ENCODE measurements at regions not wholly inside any gene's neighbourhood (a gene's known extent, or its start where the extent isn't known, plus 50 kb on each side); places are given as distances from the start of the nearest gene placed in this dataset.

DNA sequence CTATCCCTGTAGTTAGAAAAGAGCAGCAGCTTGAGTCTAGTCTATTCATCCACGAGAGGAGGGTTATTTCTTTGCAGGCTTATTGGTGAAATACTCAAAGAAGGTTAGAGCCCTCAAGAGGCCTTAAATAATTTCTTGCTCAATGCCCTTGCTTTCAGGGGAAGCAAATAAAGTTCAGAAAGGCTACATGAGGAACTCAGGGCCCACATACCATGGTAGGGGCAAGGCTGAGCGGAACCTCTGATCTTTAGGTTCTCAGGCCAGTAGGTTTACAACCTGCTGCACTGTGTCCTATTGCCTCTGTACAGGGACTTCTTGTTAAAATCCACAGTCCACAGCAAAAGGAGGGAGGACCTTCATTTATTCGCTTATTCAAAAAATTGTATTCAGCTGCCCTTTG, 101.7 kb downstream of the ADAMTS15 start:
- TF ChIP-seq, protein P1, sequence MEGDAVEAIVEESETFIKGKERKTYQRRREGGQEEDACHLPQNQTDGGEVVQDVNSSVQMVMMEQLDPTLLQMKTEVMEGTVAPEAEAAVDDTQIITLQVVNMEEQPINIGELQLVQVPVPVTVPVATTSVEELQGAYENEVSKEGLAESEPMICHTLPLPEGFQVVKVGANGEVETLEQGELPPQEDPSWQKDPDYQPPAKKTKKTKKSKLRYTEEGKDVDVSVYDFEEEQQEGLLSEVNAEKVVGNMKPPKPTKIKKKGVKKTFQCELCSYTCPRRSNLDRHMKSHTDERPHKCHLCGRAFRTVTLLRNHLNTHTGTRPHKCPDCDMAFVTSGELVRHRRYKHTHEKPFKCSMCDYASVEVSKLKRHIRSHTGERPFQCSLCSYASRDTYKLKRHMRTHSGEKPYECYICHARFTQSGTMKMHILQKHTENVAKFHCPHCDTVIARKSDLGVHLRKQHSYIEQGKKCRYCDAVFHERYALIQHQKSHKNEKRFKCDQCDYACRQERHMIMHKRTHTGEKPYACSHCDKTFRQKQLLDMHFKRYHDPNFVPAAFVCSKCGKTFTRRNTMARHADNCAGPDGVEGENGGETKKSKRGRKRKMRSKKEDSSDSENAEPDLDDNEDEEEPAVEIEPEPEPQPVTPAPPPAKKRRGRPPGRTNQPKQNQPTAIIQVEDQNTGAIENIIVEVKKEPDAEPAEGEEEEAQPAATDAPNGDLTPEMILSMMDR (IDR thresholded peaks at IDR 0.05; ENCODE audit: borderline replicate concordance, extremely low read depth, low read length, poor library complexity, severe bottlenecking), result no peak
- no peak for TF ChIP-seq EZH2 (IDR thresholded peaks at IDR 0.05; ENCODE audit: borderline replicate concordance, low read depth, low read length, severe bottlenecking)
